HCT116 (cell line): ENCODE measurements at regions not wholly inside any gene's neighbourhood (a gene's known extent, or its start where the extent isn't known, plus 50 kb on each side); places are given as distances from the start of the nearest gene placed in this dataset.

Source experiments
- ATAC-seq: fragments of 200-7000 bp; cut with Tn5 transposase; 2 replicates; pipeline ENCODE4 v1.9.1; 2020; ENCODE audit warnings: mild to moderate bottlenecking, moderate library complexity
- BruUV-seq: library from RNA; stranded (reverse); fragments of 400-500 nt; replicated peaks from 2 replicates; lab custom pipeline; 2021; lab: Mats Ljungman, UMichigan
- CTCF ChIA-PET: fragments of 300-600 bp; sonication (Branson Sonifier 250); formaldehyde crosslinking; loops from one replicate; lab custom pipeline; 2021; ENCODE audit warnings: antibody characterized with exemption; lab: Charles Lee
- POLR2A ChIA-PET: fragments of 300-600, 350-600 bp; sonication (Branson Sonifier 250); formaldehyde crosslinking; loops from one replicate; lab custom pipeline; 2021; ENCODE audit warnings: antibody characterized with exemption; lab: Charles Lee
- RAD21 ChIA-PET, 2 experiments: fragments of 300-600 bp; sonication (Branson Sonifier 250); formaldehyde crosslinking; loops; one replicate each; lab custom pipeline; 2023; ENCODE audit warnings: low total read pairs in 2 of 2; ENCODE audit not compliant: uncharacterized antibody in 2 of 2, unreplicated experiment in 2 of 2, low non-redundant PET in 1 of 2; lab: Charles Lee
- DNase-seq: peaks from one replicate; pipeline ENCODE4 v3.0.0-alpha.2; 2010; ENCODE audit warnings: low read depth, low spot score
- H2AFZ ChIP-seq: fragments of 200-600 bp; shearing (Covaris generic), sonication (generic); 2 replicates; pipeline ENCODE4 v1.6.1; 2017; ENCODE audit warnings: low read depth, mixed run types, mixed read lengths, antibody characterized with exemption, low read length; ENCODE audit not compliant: poor library complexity, severe bottlenecking
- H3K27ac ChIP-seq: 2 replicates; pipeline ENCODE4 v1.5.1; 2012; ENCODE audit warnings: low read depth, low read length
- H3K27me3 ChIP-seq: fragments of 200-600 bp; sonication (generic); 2 replicates; pipeline ENCODE4 v1.6.1; 2016; ENCODE audit warnings: mixed run types, low read length, mixed read lengths; ENCODE audit not compliant: insufficient read depth
- H3K36me3 ChIP-seq, 2 experiments: fragments of 200-500 bp in 1 of 2; fragments of 200-600 bp in 1 of 2; sonication (Bioruptor generic) in 1 of 2; sonication (generic) in 1 of 2; 2 replicates each; pipeline versions ENCODE4 v1.5.1 to v1.6.1; 2014 to 2016; ENCODE audit warnings: low read length in 2 of 2, inconsistent platforms in 1 of 2, mixed read lengths in 1 of 2, mixed run types in 1 of 2; ENCODE audit not compliant: insufficient read depth in 2 of 2, control insufficient read depth in 1 of 2
- H3K4me1 ChIP-seq, 2 experiments: fragments of 200-600 bp in 1 of 2; sonication (generic) in 1 of 2; 2 replicates each; pipeline versions ENCODE4 v1.5.1 to v1.6.1; 2012 to 2017; ENCODE audit warnings: low read length in 2 of 2, inconsistent platforms in 1 of 2, mild to moderate bottlenecking in 1 of 2, mixed read lengths in 1 of 2, mixed run types in 1 of 2, moderate library complexity in 1 of 2; ENCODE audit not compliant: insufficient read depth in 2 of 2, control insufficient read depth in 1 of 2
- H3K4me2 ChIP-seq: fragments of 200-600 bp; sonication (generic); 2 replicates; pipeline ENCODE4 v1.6.1; 2017; ENCODE audit warnings: mixed run types, low read length, mixed read lengths
- H3K4me3 ChIP-seq, 2 experiments: fragments of 200-600 bp in 1 of 2; sonication (generic) in 1 of 2; replicated peaks in 1 of 2; 2 replicates each; pipeline ENCODE4 v1.5.1; 2011 to 2016; ENCODE audit warnings: low read length in 2 of 2, control low read depth in 1 of 2, low read depth in 1 of 2, mild to moderate bottlenecking in 1 of 2, mixed read lengths in 1 of 2, mixed run types in 1 of 2
- H3K79me2 ChIP-seq: fragments of 200-600 bp; sonication (generic); 2 replicates; pipeline ENCODE4 v1.6.1; 2017; ENCODE audit warnings: mild to moderate bottlenecking, mixed run types, low read length, moderate library complexity, mixed read lengths; ENCODE audit not compliant: insufficient read depth
- H3K9ac ChIP-seq: fragments of 200-600 bp; sonication (generic); 2 replicates; pipeline ENCODE4 v1.6.1; 2016; ENCODE audit warnings: low read length, mixed read lengths
- H3K9me2 ChIP-seq: fragments of 200-600 bp; sonication (generic), shearing (Covaris generic); 2 replicates; pipeline ENCODE4 v1.6.1; 2017; ENCODE audit warnings: mixed run types, mild to moderate bottlenecking, moderate library complexity; ENCODE audit not compliant: insufficient read depth
- H3K9me3 ChIP-seq, 2 experiments: fragments of 200-500 bp in 1 of 2; fragments of 200-600 bp in 1 of 2; sonication (Bioruptor generic) in 1 of 2; sonication (generic) in 1 of 2; 2 replicates each; pipeline ENCODE4 v1.6.1; 2014 to 2017; ENCODE audit warnings: low read length in 2 of 2, mixed read lengths in 2 of 2, inconsistent platforms in 1 of 2, low read depth in 1 of 2, mild to moderate bottlenecking in 1 of 2, mixed run types in 1 of 2, moderate library complexity in 1 of 2; ENCODE audit not compliant: control insufficient read depth in 1 of 2, insufficient read depth in 1 of 2
- H4K20me1 ChIP-seq: fragments of 200-600 bp; sonication (generic), shearing (Covaris generic); 2 replicates; pipeline ENCODE4 v1.6.1; 2017; ENCODE audit warnings: mixed run types, mild to moderate bottlenecking, moderate library complexity; ENCODE audit not compliant: insufficient read depth
- EGR1 ChIP-seq: IDR thresholded peaks from 2 replicates; pipeline ENCODE4 v1.6.1; 2012; ENCODE audit warnings: low read depth
- JUND ChIP-seq: IDR thresholded peaks from 2 replicates; pipeline ENCODE4 v1.6.1; 2012
- MAX ChIP-seq: IDR thresholded peaks from 2 replicates; pipeline ENCODE4 v1.6.1; 2012
- RAD21 ChIP-seq: IDR thresholded peaks from 2 replicates; pipeline ENCODE4 v1.6.1; 2012; ENCODE audit warnings: low read depth, mild to moderate bottlenecking
- REST ChIP-seq: IDR thresholded peaks from 2 replicates; pipeline ENCODE4 v1.6.1; 2012; ENCODE audit warnings: low read depth
- SIN3A ChIP-seq: IDR thresholded peaks from 2 replicates; pipeline ENCODE4 v1.6.1; 2012; ENCODE audit warnings: low read depth
- ZBTB33 ChIP-seq: IDR thresholded peaks from 2 replicates; pipeline ENCODE4 v1.6.1; 2011; ENCODE audit warnings: mild to moderate bottlenecking, low read length, moderate library complexity; ENCODE audit not compliant: insufficient replicate concordance; ENCODE audit errors: extremely low read depth
- intact Hi-C: fragments of 100-400 bp; cut with micrococcal nuclease; formaldehyde crosslinking; loops from 2 replicates; pipeline ENCODE4 v1.10.0; 2022

GRCh38 chr2:220226546-220226945 lies 599.1 kb downstream of the SLC4A3 start:
- peak overlapping the region; percentile 87; the same call in 1 of the 2 replicates for H3K4me2 ChIP-seq
- no TSS peak for BruUV-seq
- ATAC-seq (no peak), DNase-seq (no peak)
- ChIA-PET RAD21 (no interaction called here), POLR2A (no interaction called here), CTCF (no interaction called here)
- H3K4me3 ChIP-seq = no peak overlapping the region
- H3K36me3 ChIP-seq = no peaks in the 10 kb centered on the region
- no peaks in the 10 kb centered on the region for H3K27me3 ChIP-seq
- peak overlapping the region; percentile 94; the same call in 1 of the 2 replicates for H3K27ac ChIP-seq
- H4K20me1 ChIP-seq = no peaks in the 10 kb centered on the region
- H3K4me1 ChIP-seq = peaks cover 57 to 73% of the 10 kb centered on the region in 2 experiments
- no peaks in the 10 kb centered on the region for H3K9me2 ChIP-seq
- no peak overlapping the region for H2AFZ ChIP-seq
- TF ChIP-seq EGR1 (no peak), JUND (no peak), MAX (no peak), REST (no peak), ZBTB33 (no peak), SIN3A (no peak), RAD21 (no peak)
- no peaks in the 10 kb centered on the region for H3K79me2 ChIP-seq
- intact Hi-C loops = no loop called here
- H3K9ac ChIP-seq = peak overlapping the region; percentile 60; the same call in 1 of the 2 replicates
- H3K9me3 ChIP-seq = no peaks in the 10 kb centered on the region
